H1 (cell line): ENCODE measurements at regions not wholly inside any gene's neighbourhood (a gene's known extent, or its start where the extent isn't known, plus 50 kb on each side); places are given as distances from the start of the nearest gene placed in this dataset.

Source experiments
- CTCF ChIA-PET: fragments of 300-600 bp; sonication (Branson Sonifier 250); formaldehyde crosslinking; loops from one replicate; lab custom pipeline; 2021; ENCODE audit not compliant: partially characterized antibody; lab: Charles Lee
- POLR2A ChIA-PET: fragments of 300-600 bp; sonication (Branson Sonifier 250); formaldehyde crosslinking; loops from one replicate; lab custom pipeline; 2021; ENCODE audit warnings: inconsistent platforms; ENCODE audit not compliant: partially characterized antibody; lab: Charles Lee
- DNase-seq, 2 experiments: peaks; one replicate each; pipeline versions ENCODE4 v3.0.0 to v3.0.0-alpha.2; 2010 to 2022; ENCODE audit warnings: low spot score in 2 of 2, low read depth in 1 of 2, mixed read lengths in 1 of 2
- FAIRE-seq: peaks from 2 replicates; lab custom pipeline; 2011; peaks lifted over from hg19 to GRCh38; lab: Jason Lieb, UNC
- H2AFZ ChIP-seq: 2 replicates; pipeline ENCODE4 v1.8.1; 2012; ENCODE audit warnings: low read length, inconsistent platforms
- H2AK5ac ChIP-seq: 2 replicates; pipeline ENCODE4 v1.6.1; 2013; ENCODE audit warnings: low read depth, low read length
- H2BK120ac ChIP-seq: replicated peaks from 2 replicates; pipeline ENCODE3; 2013; ENCODE audit warnings: low read depth, low read length, inconsistent platforms
- H2BK12ac ChIP-seq: 2 replicates; pipeline ENCODE4 v1.6.1; 2013; ENCODE audit warnings: low read depth, low read length
- H2BK15ac ChIP-seq: 2 replicates; pipeline ENCODE4 v1.6.1; 2013; ENCODE audit warnings: low read length
- H2BK20ac ChIP-seq: 2 replicates; pipeline ENCODE4 v1.6.1; 2013; ENCODE audit warnings: low read length
- H2BK5ac ChIP-seq: 2 replicates; pipeline ENCODE4 v1.6.1; 2013; ENCODE audit warnings: low read depth, low read length
- H3K14ac ChIP-seq: 2 replicates; pipeline ENCODE4 v1.6.1; 2013; ENCODE audit warnings: inconsistent platforms; ENCODE audit not compliant: insufficient read length
- H3K18ac ChIP-seq: 2 replicates; pipeline ENCODE4 v1.6.1; 2013; ENCODE audit warnings: low read length; ENCODE audit errors: extremely low read depth
- H3K23ac ChIP-seq: 2 replicates; pipeline ENCODE4 v1.6.1; 2013; ENCODE audit warnings: inconsistent platforms; ENCODE audit not compliant: insufficient read length
- H3K23me2 ChIP-seq: 2 replicates; pipeline ENCODE4 v1.6.1; 2013; ENCODE audit warnings: low read depth, low read length
- H3K27ac ChIP-seq: 2 replicates; pipeline ENCODE4 v1.6.1; 2011; ENCODE audit warnings: low read depth, low read length, inconsistent platforms
- H3K27me3 ChIP-seq, 4 experiments: replicated peaks in 1 of 4; 1 replicate in 1 of 4; 2 replicates in 3 of 4; pipeline versions ENCODE4 v1.6.1 to v1.8.1; 2011 to 2013; ENCODE audit warnings: low read length in 3 of 4, mild to moderate bottlenecking in 3 of 4, inconsistent platforms in 2 of 4, mixed read lengths in 2 of 4, moderate library complexity in 1 of 4; ENCODE audit not compliant: control insufficient read depth in 3 of 4, insufficient read depth in 3 of 4; ENCODE audit errors: extremely low read depth in 1 of 4
- H3K36me3 ChIP-seq, 4 experiments: 2 replicates each; pipeline versions ENCODE4 v1.6.1 to v1.8.1; 2011 to 2013; ENCODE audit warnings: mild to moderate bottlenecking in 4 of 4, low read length in 3 of 4, moderate library complexity in 2 of 4, control low read depth in 1 of 4, inconsistent platforms in 1 of 4; ENCODE audit not compliant: insufficient read depth in 4 of 4, control insufficient read depth in 2 of 4
- H3K4ac ChIP-seq: replicated peaks from 2 replicates; pipeline ENCODE3; 2013; ENCODE audit warnings: low read length, low read depth, mixed read lengths, inconsistent platforms; ENCODE audit not compliant: insufficient read length
- H3K4me1 ChIP-seq, 4 experiments: replicated peaks in 1 of 4; 1 replicate in 1 of 4; 2 replicates in 3 of 4; pipeline versions ENCODE4 v1.6.1 to v1.8.1; 2011 to 2013; ENCODE audit warnings: low read length in 3 of 4, inconsistent platforms in 2 of 4, mixed read lengths in 1 of 4; ENCODE audit not compliant: insufficient read depth in 4 of 4, control insufficient read depth in 3 of 4
- H3K4me2 ChIP-seq, 2 experiments: 2 replicates each; pipeline versions ENCODE4 v1.6.1 to v1.8.1; 2011 to 2013; ENCODE audit warnings: low read depth in 2 of 2, low read length in 2 of 2, control low read depth in 1 of 2, inconsistent platforms in 1 of 2, mild to moderate bottlenecking in 1 of 2; ENCODE audit not compliant: insufficient read depth in 1 of 2
- H3K4me3 ChIP-seq, 4 experiments: fragments of 200-600, 300-600 bp in 1 of 4; sonication (generic), shearing (Covaris generic), sonication (Bioruptor Twin) in 1 of 4; 2 replicates each; pipeline versions ENCODE4 v1.5.1 to v1.8.1; 2011 to 2016; ENCODE audit warnings: low read length in 4 of 4, low read depth in 3 of 4, control low read depth in 2 of 4, inconsistent platforms in 2 of 4, mild to moderate bottlenecking in 2 of 4, mixed read lengths in 1 of 4, moderate library complexity in 1 of 4; ENCODE audit not compliant: insufficient read depth in 2 of 4; ENCODE audit errors: extremely low read depth in 1 of 4
- H3K56ac ChIP-seq: replicated peaks from 2 replicates; pipeline ENCODE3; 2013; ENCODE audit warnings: low read depth, mild to moderate bottlenecking, mixed read lengths, low read length, inconsistent platforms; ENCODE audit not compliant: insufficient read length
- H3K79me1 ChIP-seq: 2 replicates; pipeline ENCODE4 v1.6.1; 2013; ENCODE audit warnings: low read depth, low read length, control low read depth
- H3K79me2 ChIP-seq, 2 experiments: 2 replicates each; pipeline versions ENCODE4 v1.6.1 to v1.8.1; 2012 to 2013; ENCODE audit warnings: low read length in 2 of 2, mild to moderate bottlenecking in 2 of 2, inconsistent platforms in 1 of 2; ENCODE audit not compliant: insufficient read depth in 2 of 2, control insufficient read depth in 1 of 2
- H3K9ac ChIP-seq, 4 experiments: replicated peaks in 1 of 4; 1 replicate in 1 of 4; 2 replicates in 3 of 4; pipeline versions ENCODE4 v1.6.1 to v1.8.1; 2011 to 2013; ENCODE audit warnings: low read depth in 3 of 4, low read length in 3 of 4, control low read depth in 2 of 4, mild to moderate bottlenecking in 2 of 4, moderate library complexity in 2 of 4, inconsistent platforms in 1 of 4; ENCODE audit errors: extremely low read depth in 1 of 4
- H3K9me3 ChIP-seq, 2 experiments: 2 replicates each; pipeline versions ENCODE4 v1.6.1 to v1.8.1; 2012 to 2013; ENCODE audit warnings: mild to moderate bottlenecking in 2 of 2, moderate library complexity in 2 of 2, control low read depth in 1 of 2, inconsistent platforms in 1 of 2, low read depth in 1 of 2, low read length in 1 of 2, mixed read lengths in 1 of 2; ENCODE audit not compliant: insufficient read depth in 2 of 2
- H4K20me1 ChIP-seq, 2 experiments: replicated peaks in 1 of 2; 2 replicates each; pipeline versions ENCODE3 to v1.8.1; 2011 to 2013; ENCODE audit warnings: inconsistent platforms in 2 of 2, low read length in 2 of 2, mild to moderate bottlenecking in 1 of 2; ENCODE audit not compliant: insufficient read depth in 2 of 2, control insufficient read depth in 1 of 2
- H4K5ac ChIP-seq: 2 replicates; pipeline ENCODE4 v1.6.1; 2013; ENCODE audit warnings: low read length, low read depth, mixed read lengths, inconsistent platforms; ENCODE audit not compliant: insufficient read length
- H4K8ac ChIP-seq: 2 replicates; pipeline ENCODE4 v1.8.0; 2013; ENCODE audit warnings: mild to moderate bottlenecking, moderate library complexity, low read length, inconsistent platforms; ENCODE audit not compliant: insufficient read depth; ENCODE audit errors: extremely low read depth
- H4K91ac ChIP-seq: replicated peaks from 2 replicates; pipeline ENCODE3; 2013; ENCODE audit warnings: low read length, mixed read lengths, inconsistent platforms; ENCODE audit not compliant: insufficient read length
- BRCA1 ChIP-seq: IDR thresholded peaks from 2 replicates; pipeline ENCODE4 v1.6.1; 2012; ENCODE audit warnings: low read depth, low read length, improper control_type of control experiment
- CBX8 ChIP-seq: fragments of 300-800, 300-1000 bp; sonication (generic); IDR thresholded peaks from 2 replicates; pipeline ENCODE4 v1.7.1; 2016; ENCODE audit warnings: low read depth, low read length, borderline replicate concordance
- CREB1 ChIP-seq: IDR thresholded peaks from 2 replicates; pipeline ENCODE4 v1.6.1; 2012; ENCODE audit warnings: inconsistent platforms
- GTF2F1 ChIP-seq: IDR thresholded peaks from 2 replicates; pipeline ENCODE4 v1.6.1; 2012; ENCODE audit warnings: low read depth, low read length, improper control_type of control experiment, borderline replicate concordance
- JUND ChIP-seq: IDR thresholded peaks from 2 replicates; pipeline ENCODE4 v1.6.1; 2011; ENCODE audit warnings: mild to moderate bottlenecking, improper control_type of control experiment, low read length
- RNF2 ChIP-seq: fragments of 200-900, 300-1000 bp; sonication (generic); IDR thresholded peaks from 2 replicates; pipeline ENCODE4 v1.7.1; 2016; ENCODE audit warnings: borderline replicate concordance, low read depth, mild to moderate bottlenecking, antibody characterized with exemption, low read length; ENCODE audit not compliant: poor library complexity, severe bottlenecking; ENCODE audit errors: missing control alignments
- RXRA ChIP-seq: IDR thresholded peaks from 2 replicates; pipeline ENCODE4 v1.6.1; 2011; ENCODE audit warnings: low read depth, mild to moderate bottlenecking, low read length, moderate library complexity; ENCODE audit not compliant: insufficient read depth
- SP4 ChIP-seq: IDR thresholded peaks from 2 replicates; pipeline ENCODE4 v1.6.1; 2012; ENCODE audit warnings: low read length, inconsistent platforms
- TBP ChIP-seq: IDR thresholded peaks from 2 replicates; pipeline ENCODE4 v1.6.1; 2011; ENCODE audit warnings: low read depth, low read length, improper control_type of control experiment
- ZNF274 ChIP-seq: IDR thresholded peaks from 2 replicates; pipeline ENCODE4 v1.7.0; 2012; ENCODE audit warnings: low read length, borderline replicate concordance; ENCODE audit errors: extremely low read depth
- WGBS, 2 experiments: shearing (Covaris generic) in 1 of 2; methylation state at CpG; one replicate each; pipeline versions ENCODE4 v1.1.6 to v1.1.7; 2013 to 2015; ENCODE audit warnings: low lambda C conversion rate in 2 of 2, mixed read lengths in 2 of 2, inconsistent platforms in 1 of 2, low coverage in 1 of 2, missing lambda C conversion rate in 1 of 2; ENCODE audit not compliant: insufficient replicate concordance in 2 of 2, insufficient coverage in 1 of 2, insufficient read length in 1 of 2; ENCODE audit errors: extremely low coverage in 1 of 2, missing lambda C conversion rate in 1 of 2; 5-methylcytosine and 5-hydroxymethylcytosine counted together
- TF ChIP-seq, protein P1 (sequence below): IDR thresholded peaks from 2 replicates; pipeline ENCODE4 v1.6.1; 2011; ENCODE audit warnings: low read depth, mild to moderate bottlenecking, low read length; ENCODE audit not compliant: insufficient read depth
- TF ChIP-seq, protein P2 (sequence below): IDR thresholded peaks from 2 replicates; pipeline ENCODE4 v1.6.1; 2012; ENCODE audit warnings: inconsistent platforms

DNA sequence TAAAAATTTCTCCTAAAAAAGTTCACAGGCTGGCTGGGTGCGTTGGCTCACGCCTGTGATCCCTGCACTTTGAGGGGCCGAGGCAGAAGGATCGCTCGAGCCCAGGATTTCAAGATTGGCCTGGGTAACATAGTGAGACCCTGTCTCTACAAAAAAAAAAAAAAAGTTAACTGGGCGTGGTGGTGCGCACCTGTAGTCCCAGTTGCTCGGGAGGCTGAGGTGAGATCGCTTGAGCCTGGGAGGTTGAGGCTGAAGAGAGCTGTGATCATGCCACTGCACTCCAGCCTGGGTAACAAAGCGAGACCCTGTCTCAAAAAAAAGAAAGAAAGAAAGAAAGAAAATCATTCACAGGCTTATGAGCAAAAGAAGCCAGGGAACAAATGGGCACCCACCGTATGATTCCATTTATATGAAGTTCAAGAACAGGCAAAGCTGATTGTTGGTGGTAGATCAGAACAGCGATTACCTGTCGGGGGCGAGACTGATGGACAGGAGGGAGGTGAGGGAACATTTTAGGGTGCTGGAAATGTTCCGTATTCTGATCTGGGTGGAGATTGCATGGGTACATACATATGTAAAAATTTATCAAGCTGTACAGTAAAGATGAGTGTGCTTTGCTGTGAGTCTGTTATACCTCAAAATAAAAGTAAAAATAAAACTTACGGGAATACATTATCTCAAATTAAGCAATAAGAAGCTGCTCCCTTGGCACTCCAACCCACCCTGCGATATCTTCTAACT is 77.1 kb downstream of the FGD2 start:
- no peak for FAIRE-seq
- no peak overlapping the region for H3K4me2 ChIP-seq

More for the DNA sequence above, 77.1 kb downstream of the FGD2 start:
- no peaks in the 10 kb centered on the region for H3K79me1 ChIP-seq
- no peak for DNase-seq
- H3K9me3 ChIP-seq: no peaks in the 10 kb centered on the region
- POLR2A ChIA-PET: interaction anchor here (0.8 to 8.7 kb wide), 9 partner anchors 10 to 95 kb away, joined by 3 to 56 read pairs (median 3); no protein-coding TSS in a partner anchor
- no peaks in the 10 kb centered on the region for H3K79me2 ChIP-seq
- H3K23ac ChIP-seq: no peak overlapping the region
- WGBS, 2 experiments: 85% methylated on average over 17 of the region's 17 CpGs; no CpG with 5 or more reads in 1 of the 2 experiments
- H3K27me3 ChIP-seq: no peaks in the 10 kb centered on the region
- H3K14ac ChIP-seq: no peak overlapping the region
- H2BK12ac ChIP-seq: no peak overlapping the region
- no peaks in the 10 kb centered on the region for H3K36me3 ChIP-seq
- H4K5ac ChIP-seq: no peak overlapping the region
- no peak overlapping the region for H2BK20ac ChIP-seq
- H4K91ac ChIP-seq: no peak overlapping the region
- no peak overlapping the region for H2BK5ac ChIP-seq
- no peak overlapping the region for H4K8ac ChIP-seq
- H3K4ac ChIP-seq: no peak overlapping the region
- no peak overlapping the region for H3K56ac ChIP-seq
- no peak overlapping the region for H2BK15ac ChIP-seq
- H3K4me1 ChIP-seq: peaks cover 0 to 5% (median 4%) of the 10 kb centered on the region in 4 experiments; a peak in 5 of 7 replicates
- H2AK5ac ChIP-seq: no peak overlapping the region
- no peak overlapping the region for H3K27ac ChIP-seq
- H3K4me3 ChIP-seq: no peak overlapping the region
- no peaks in the 10 kb centered on the region for H4K20me1 ChIP-seq
- no peak overlapping the region for H2BK120ac ChIP-seq
- no peak overlapping the region for H3K18ac ChIP-seq
- CTCF ChIA-PET: interaction anchor here (0.9 to 2.1 kb wide), 4 partner anchors 9 to 31 kb away, joined by 3 to 8 read pairs (median 4); no protein-coding TSS in a partner anchor
- TF ChIP-seq CREB1: no peak
- no peak for TF ChIP-seq SP4
- no peak for TF ChIP-seq RNF2
- no peak for TF ChIP-seq TBP
- no peak for TF ChIP-seq CBX8
- no peak for TF ChIP-seq BRCA1
- TF ChIP-seq, protein P1, sequence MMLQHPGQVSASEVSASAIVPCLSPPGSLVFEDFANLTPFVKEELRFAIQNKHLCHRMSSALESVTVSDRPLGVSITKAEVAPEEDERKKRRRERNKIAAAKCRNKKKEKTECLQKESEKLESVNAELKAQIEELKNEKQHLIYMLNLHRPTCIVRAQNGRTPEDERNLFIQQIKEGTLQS: no peak
- no peak for TF ChIP-seq RXRA
- TF ChIP-seq, protein P2, sequence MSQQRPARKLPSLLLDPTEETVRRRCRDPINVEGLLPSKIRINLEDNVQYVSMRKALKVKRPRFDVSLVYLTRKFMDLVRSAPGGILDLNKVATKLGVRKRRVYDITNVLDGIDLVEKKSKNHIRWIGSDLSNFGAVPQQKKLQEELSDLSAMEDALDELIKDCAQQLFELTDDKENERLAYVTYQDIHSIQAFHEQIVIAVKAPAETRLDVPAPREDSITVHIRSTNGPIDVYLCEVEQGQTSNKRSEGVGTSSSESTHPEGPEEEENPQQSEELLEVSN: no peak
- TF ChIP-seq ZNF274: no peak
- TF ChIP-seq JUND: no peak
- TF ChIP-seq GTF2F1: no peak
- no peaks in the 10 kb centered on the region for H3K23me2 ChIP-seq
- no peak overlapping the region for H2AFZ ChIP-seq
- no peak overlapping the region for H3K9ac ChIP-seq
